Ishikawa (cell line): ENCODE measurements at regions not wholly inside any gene's neighbourhood (a gene's known extent, or its start where the extent isn't known, plus 50 kb on each side); places are given as distances from the start of the nearest gene placed in this dataset.
A peak's percentile ranks its signal among the peaks of the same experiment; 100 is the strongest.

Experiments used
- CEBPB ChIP-seq: IDR thresholded peaks from 2 replicates; pipeline ENCODE4 v1.6.1; 2012
- CREB1 ChIP-seq: IDR thresholded peaks from 2 replicates; pipeline ENCODE4 v1.6.1; 2012; ENCODE audit warnings: low read depth
- EGR1 ChIP-seq: IDR thresholded peaks from 2 replicates; pipeline ENCODE4 v1.6.1; 2012
- EP300 ChIP-seq: IDR thresholded peaks from 2 replicates; pipeline ENCODE4 v1.6.1; 2012; ENCODE audit warnings: borderline replicate concordance
- FOXM1 ChIP-seq: IDR thresholded peaks from 2 replicates; pipeline ENCODE4 v1.6.1; 2012; ENCODE audit warnings: low read depth, borderline replicate concordance
- MAX ChIP-seq: IDR thresholded peaks from 2 replicates; pipeline ENCODE4 v1.6.1; 2012
- NFIC ChIP-seq: IDR thresholded peaks from 2 replicates; pipeline ENCODE4 v1.6.1; 2012
- RAD21 ChIP-seq: IDR thresholded peaks from 2 replicates; pipeline ENCODE4 v1.6.1; 2012; ENCODE audit warnings: low read depth
- REST ChIP-seq: IDR thresholded peaks from 2 replicates; pipeline ENCODE4 v1.6.1; 2012; ENCODE audit warnings: low read depth, mild to moderate bottlenecking
- TAF1 ChIP-seq: IDR thresholded peaks from 2 replicates; pipeline ENCODE4 v1.6.1; 2012; ENCODE audit warnings: low read depth, mild to moderate bottlenecking
- TCF12 ChIP-seq: IDR thresholded peaks from 2 replicates; pipeline ENCODE4 v1.6.1; 2012; ENCODE audit warnings: low read depth
- TEAD4 ChIP-seq: IDR thresholded peaks from 2 replicates; pipeline ENCODE4 v1.6.1; 2012
- USF1 ChIP-seq: IDR thresholded peaks from 2 replicates; pipeline ENCODE4 v1.6.1; 2012
- YY1 ChIP-seq: IDR thresholded peaks from 2 replicates; pipeline ENCODE4 v1.6.1; 2012; ENCODE audit warnings: low read depth
- ZBTB7A ChIP-seq: IDR thresholded peaks from 2 replicates; pipeline ENCODE4 v1.6.1; 2012; ENCODE audit warnings: low read depth

- no peak for TF ChIP-seq TAF1
- 0 out of 2 replicates have a peak, but pooled peaks have one; percentile 8 for TF ChIP-seq CEBPB
These were observed 375.5 kb downstream of the ZNF521 start for GRCh38 chr18:24976502-24976901.

- TF ChIP-seq TEAD4 = no peak
- TF ChIP-seq EGR1 = no peak
- no peak for TF ChIP-seq TCF12
- TF ChIP-seq CEBPB = no peak
- TF ChIP-seq FOXM1 = no peak
- TF ChIP-seq ZBTB7A = no peak
- TF ChIP-seq TAF1 = no peak
- TF ChIP-seq YY1 = no peak
- no peak for TF ChIP-seq CREB1
- no peak for TF ChIP-seq USF1
- no peak for TF ChIP-seq REST
- TF ChIP-seq EP300 = no peak
- TF ChIP-seq MAX = no peak
These were observed 372.7 kb downstream of the ZNF521 start for GRCh38 chr18:24979235-24979634.

- TF ChIP-seq EGR1 (no peak), RAD21 (no peak), FOXM1 (no peak), CREB1 (no peak), TEAD4 (no peak), USF1 (no peak), TAF1 (no peak), MAX (no peak), YY1 (no peak), ZBTB7A (no peak), NFIC (no peak), EP300 (no peak), TCF12 (no peak), CEBPB (no peak)
These were observed 369.1 kb downstream of the ZNF521 start for GRCh38 chr18:24982831-24983230.

- TF ChIP-seq TCF12 (no peak), REST (no peak)
These were observed 368.3 kb downstream of the ZNF521 start for GRCh38 chr18:24983566-24984139.

GRCh38 chr18:24985586-24985985 lies 366.4 kb downstream of the ZNF521 start:
- TF ChIP-seq CEBPB (no peak), FOXM1 (no peak), EP300 (no peak), TAF1 (no peak), MAX (no peak), TEAD4 (no peak), ZBTB7A (no peak), YY1 (no peak), EGR1 (no peak), USF1 (no peak), RAD21 (no peak), CREB1 (no peak), NFIC (no peak), REST (no peak), TCF12 (no peak)
